HG03135 (cell line): ENCODE measurements at regions not wholly inside any gene's neighbourhood (a gene's known extent, or its start where the extent isn't known, plus 50 kb on each side); places are given as distances from the start of the nearest gene placed in this dataset.
"Not testable (repeated sequence)": the region's sequence is repeated elsewhere in the genome, so short reads cannot be mapped to it uniquely, and the experiment has no call there.

Experiments
- ATAC-seq: cut with Tn5 transposase; IDR thresholded peaks from one replicate; pipeline ENCODE4 v1.9.1; 2021; ENCODE audit warnings: mild to moderate bottlenecking, moderate library complexity; ENCODE audit not compliant: unreplicated experiment

DNA sequence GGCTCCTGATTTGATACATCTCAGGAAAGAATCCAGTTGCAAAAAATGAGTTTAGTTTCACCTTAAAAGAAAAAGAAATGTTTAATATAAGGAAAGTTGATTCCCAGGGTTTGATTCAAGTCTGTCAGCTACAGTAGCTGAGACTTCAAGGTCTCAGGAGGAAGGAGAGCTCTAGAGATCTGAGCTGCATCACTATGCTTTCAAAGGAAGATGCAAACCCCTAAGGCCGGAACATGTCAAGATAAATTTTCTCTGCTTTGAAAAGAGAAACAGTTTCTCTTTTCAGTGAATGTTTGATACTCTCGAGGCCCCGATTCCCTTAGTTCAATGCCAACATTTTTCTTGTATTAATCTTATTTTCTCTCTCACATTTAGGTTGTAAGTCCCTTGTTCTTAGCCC, 128.6 kb downstream of the RGPD3 start:
- ATAC-seq, result no peak

- no peak for ATAC-seq
Measured at GRCh38 chr2:106339132-106339531, 129.1 kb downstream of the RGPD3 start.

GRCh38 chr2:106338043-106338442, 130.2 kb downstream of the RGPD3 start:
- no peak for ATAC-seq

- no peak for ATAC-seq
Measured at GRCh38 chr2:106336737-106337136, 131.5 kb downstream of the RGPD3 start.

GRCh38 chr2:106336108-106336507, 132.1 kb downstream of the RGPD3 start:
- no peak for ATAC-seq

DNA sequence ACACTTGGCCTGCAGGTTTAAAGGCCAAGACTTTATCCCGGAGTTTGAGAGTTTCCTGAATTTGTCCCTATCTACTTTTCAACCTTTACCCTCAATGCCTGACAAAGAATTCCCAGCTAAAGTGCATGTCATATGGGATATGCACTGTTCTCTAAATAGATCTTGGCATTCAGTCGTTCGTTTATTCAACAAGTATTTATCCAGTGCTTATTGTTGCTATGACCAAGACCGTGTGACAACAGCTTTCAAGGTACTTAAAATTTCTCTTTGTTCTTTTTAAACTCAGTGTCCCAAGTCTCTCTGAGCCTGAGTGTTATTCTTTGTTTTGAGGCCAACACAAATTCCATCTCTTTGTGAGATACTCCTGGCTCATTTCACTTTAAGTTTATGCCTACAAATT, 133.4 kb downstream of the RGPD3 start:
- no peak for ATAC-seq

DNA sequence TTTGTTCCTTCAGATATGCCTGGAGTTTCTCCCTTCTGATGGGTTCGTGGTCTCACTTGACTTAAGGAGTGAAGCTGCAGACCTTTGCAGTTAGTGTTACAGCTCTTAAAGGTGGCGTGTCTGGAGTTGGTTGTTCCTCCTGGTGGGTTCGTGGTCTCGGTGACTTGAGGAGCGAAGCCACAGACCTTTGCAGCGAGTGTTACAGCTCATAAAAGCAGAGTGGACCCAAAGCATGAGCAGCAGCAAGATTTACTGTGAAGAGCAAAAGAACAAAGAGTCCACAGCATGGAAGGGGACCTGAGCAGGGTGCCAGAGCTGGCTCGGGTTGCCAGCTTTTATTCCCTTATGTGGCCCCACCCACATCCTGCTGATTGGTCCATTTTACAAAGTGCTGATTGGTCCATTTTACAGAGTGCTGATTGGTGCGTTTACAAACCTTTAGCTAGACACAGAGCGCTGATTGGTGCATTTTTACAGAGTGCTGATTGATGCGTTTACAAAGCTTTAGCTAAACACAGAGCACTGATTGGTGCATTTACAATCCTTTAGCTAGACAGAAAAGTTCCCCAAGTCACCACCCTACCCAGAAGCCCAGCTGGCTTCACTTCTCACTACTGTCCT, 134.8 kb downstream of the RGPD3 start:
- ATAC-seq, result not testable (repeated sequence)

- no peak for ATAC-seq
Measured at GRCh38 chr2:106332054-106332453, 136.2 kb downstream of the RGPD3 start.

GRCh38 chr2:106330384-106331261, 136.5 kb upstream of the UXS1 start:
- ATAC-seq, result not testable (repeated sequence)

DNA sequence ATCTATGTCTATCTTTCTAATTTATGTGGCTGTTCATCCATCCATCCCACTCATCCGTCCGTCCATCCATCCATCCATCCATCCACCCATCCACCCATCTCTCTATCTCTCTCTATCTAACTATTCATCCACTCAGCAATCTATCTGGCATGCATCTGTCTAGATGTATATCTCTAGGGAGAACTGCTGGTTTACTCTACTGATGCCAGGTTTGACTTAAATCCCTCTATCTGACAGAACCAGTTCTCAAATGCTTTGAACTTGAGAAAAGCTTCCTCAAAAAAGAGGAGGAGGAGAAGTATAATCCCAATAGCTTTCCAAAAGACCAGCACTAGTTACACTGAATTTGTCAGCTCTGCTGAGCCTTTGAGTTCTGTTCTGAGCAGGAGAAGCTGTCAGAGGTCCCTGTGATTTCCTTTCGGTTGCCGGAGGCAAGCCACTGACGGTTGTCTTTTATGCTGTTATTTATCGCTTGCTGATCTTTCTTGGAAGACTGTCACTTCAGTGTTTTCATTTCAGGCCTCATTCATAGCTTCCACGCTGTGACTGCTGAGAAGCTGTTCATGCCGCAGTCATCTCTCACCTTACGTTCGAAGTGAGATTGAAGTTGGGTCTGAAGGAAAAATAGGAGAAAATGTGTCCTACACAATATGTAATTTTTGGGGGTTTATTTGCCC, 129.4 kb upstream of the UXS1 start:
- ATAC-seq, result no peak

GRCh38 chr2:106322281-106322680, 128.2 kb upstream of the UXS1 start:
- no peak for ATAC-seq

DNA sequence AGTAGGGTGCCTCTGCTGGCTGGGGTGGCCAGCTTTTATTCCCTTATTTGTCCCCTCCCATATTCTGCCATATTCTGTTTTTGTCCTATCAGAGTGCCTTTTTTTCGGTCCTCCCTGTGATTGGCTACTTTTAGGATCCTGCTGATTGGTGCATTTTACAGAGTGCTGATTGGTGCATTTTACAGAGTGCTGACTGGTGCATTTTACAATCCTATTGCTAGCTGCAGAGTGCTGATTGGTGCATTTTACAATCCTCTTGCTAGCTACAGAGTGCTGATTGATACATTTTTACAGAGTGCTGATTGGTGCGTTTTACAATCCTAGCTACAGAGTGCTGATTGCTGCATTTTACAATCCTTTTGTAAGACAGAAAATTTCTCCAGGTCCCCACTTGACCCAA, 126.3 kb upstream of the UXS1 start:
- not testable (repeated sequence) for ATAC-seq

GRCh38 chr2:106316915-106317314, 122.8 kb upstream of the UXS1 start:
- ATAC-seq, result no peak

DNA sequence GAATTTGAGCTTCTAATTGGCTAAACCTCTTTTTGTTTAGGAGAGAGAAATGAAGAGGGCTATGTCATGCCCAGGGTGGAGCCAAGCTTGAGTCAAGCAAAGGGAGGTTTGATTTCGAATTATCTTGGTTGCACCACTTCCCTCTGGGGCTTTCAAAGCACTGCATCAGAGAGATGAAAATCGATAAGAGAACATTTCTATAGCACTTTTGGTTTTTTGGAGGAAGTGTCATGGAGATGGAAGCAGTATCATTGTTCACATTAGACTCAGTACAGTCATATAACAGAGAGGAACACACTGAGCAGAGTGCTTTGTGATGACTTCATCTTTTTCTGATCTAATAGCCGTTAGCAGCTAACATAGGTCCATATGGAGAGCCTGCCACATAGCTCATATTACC, 120.3 kb upstream of the UXS1 start:
- ATAC-seq, result no peak

- ATAC-seq, result no peak
Measured at GRCh38 chr2:106311041-106311370, 116.9 kb upstream of the UXS1 start.

- ATAC-seq, result peak; percentile 51
Measured at GRCh38 chr2:106307860-106308259, 113.8 kb upstream of the UXS1 start.

GRCh38 chr2:106306387-106306786, 112.3 kb upstream of the UXS1 start:
- no peak for ATAC-seq

- no peak for ATAC-seq
Measured at GRCh38 chr2:106304612-106305184, 110.6 kb upstream of the UXS1 start.

GRCh38 chr2:106299696-106300095, 105.6 kb upstream of the UXS1 start:
- no peak for ATAC-seq

DNA sequence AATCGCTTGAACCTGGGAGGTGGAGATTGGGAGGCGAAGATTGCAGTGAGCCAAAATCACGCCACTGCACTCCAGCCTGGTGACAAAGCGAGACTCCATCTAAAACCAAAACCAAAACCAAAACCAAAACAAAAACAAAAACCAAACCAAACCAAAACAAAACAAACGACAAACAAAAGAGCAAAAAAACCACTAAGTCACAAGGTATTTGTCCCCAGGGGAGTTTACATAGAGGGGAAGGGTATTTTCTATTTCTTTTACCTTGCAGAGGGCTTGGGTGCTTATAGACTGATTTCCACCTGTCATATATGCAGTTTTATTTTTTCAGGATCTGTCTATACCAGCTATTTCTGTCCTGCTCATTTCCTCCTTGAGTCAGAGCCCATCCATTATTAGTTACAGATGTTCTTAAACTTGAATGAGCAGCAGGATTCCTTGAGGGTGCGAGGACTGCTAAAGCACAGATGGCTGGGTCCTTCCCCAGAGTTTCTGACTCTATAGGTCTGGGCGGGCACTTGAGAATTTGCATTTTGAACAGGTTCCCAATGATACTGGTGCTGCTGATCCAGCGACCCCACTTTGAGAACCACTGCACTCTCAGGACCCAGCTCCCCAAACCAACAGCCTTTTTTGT, 102.2 kb upstream of the UXS1 start:
- ATAC-seq, result no peak

DNA sequence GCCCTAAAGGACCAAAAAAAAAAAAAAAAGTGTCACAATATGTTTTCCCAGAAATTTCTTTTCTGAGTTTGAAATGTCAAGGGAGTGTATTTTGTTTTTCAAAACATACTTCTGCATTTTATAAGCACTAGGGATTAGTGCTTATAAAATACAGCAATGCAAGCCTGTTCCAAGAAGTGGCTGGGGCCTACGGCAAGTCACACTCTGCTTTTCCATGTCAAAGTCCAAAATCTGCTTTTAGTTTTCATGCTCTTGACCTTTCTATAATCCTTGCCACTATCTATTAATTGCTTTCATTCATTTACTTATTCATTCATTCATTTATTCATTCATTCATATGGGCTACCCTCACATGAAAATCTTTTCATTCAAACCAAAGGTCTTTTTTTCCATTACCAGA, 100.1 kb upstream of the UXS1 start:
- ATAC-seq, result no peak
